HG02588 (cell line): ENCODE measurements at regions not wholly inside any gene's neighbourhood (a gene's known extent, or its start where the extent isn't known, plus 50 kb on each side); places are given as distances from the start of the nearest gene placed in this dataset.
A peak's percentile ranks its signal among the peaks of the same experiment; 100 is the strongest.

ENCODE experiments used
- ATAC-seq: cut with Tn5 transposase; IDR thresholded peaks from one replicate; pipeline ENCODE4 v1.9.1; 2021; ENCODE audit warnings: mild to moderate bottlenecking, moderate library complexity; ENCODE audit not compliant: unreplicated experiment

- ATAC-seq = no peak
These were observed 543.3 kb upstream of the MAP3K7 start for GRCh38 chr6:91130126-91130525.

GRCh38 chr6:91127752-91128151 is 540.9 kb upstream of the MAP3K7 start:
- ATAC-seq = no peak

GRCh38 chr6:91126876-91127275 is 540.0 kb upstream of the MAP3K7 start:
- no peak for ATAC-seq

- no peak for ATAC-seq
These were observed 530.7 kb upstream of the MAP3K7 start for GRCh38 chr6:91117550-91117949.

- no peak for ATAC-seq
These were observed 527.3 kb upstream of the MAP3K7 start for GRCh38 chr6:91114123-91114708.

GRCh38 chr6:91106083-91106482 is 519.2 kb upstream of the MAP3K7 start:
- no peak for ATAC-seq

GRCh38 chr6:91105532-91105931 is 518.7 kb upstream of the MAP3K7 start:
- no peak for ATAC-seq

- ATAC-seq = no peak
These were observed 512.6 kb upstream of the MAP3K7 start for GRCh38 chr6:91099479-91099878.

GRCh38 chr6:91098006-91098405 is 511.1 kb upstream of the MAP3K7 start:
- ATAC-seq = no peak

GRCh38 chr6:91097364-91097763 is 510.5 kb upstream of the MAP3K7 start:
- no peak for ATAC-seq

GRCh38 chr6:91094806-91095475 is 508.1 kb upstream of the MAP3K7 start:
- no peak for ATAC-seq

GRCh38 chr6:91094341-91094740 is 507.5 kb upstream of the MAP3K7 start:
- no peak for ATAC-seq

- ATAC-seq = no peak
These were observed 502.1 kb upstream of the MAP3K7 start for GRCh38 chr6:91088976-91089375.

GRCh38 chr6:91088515-91088914 is 501.6 kb upstream of the MAP3K7 start:
- ATAC-seq = no peak

- ATAC-seq = no peak
These were observed 501.0 kb upstream of the MAP3K7 start for GRCh38 chr6:91087908-91088307.

- no peak for ATAC-seq
These were observed 496.3 kb upstream of the MAP3K7 start for GRCh38 chr6:91083211-91083610.

GRCh38 chr6:91082311-91082832 is 495.5 kb upstream of the MAP3K7 start:
- ATAC-seq = no peak

- peak; percentile 51 for ATAC-seq
These were observed 494.7 kb upstream of the MAP3K7 start for GRCh38 chr6:91081452-91082067.

GRCh38 chr6:91080871-91081270 is 494.0 kb upstream of the MAP3K7 start:
- no peak for ATAC-seq

GRCh38 chr6:91079969-91080368 is 493.1 kb upstream of the MAP3K7 start:
- ATAC-seq = no peak

GRCh38 chr6:91075244-91075976 is 488.5 kb upstream of the MAP3K7 start:
- no peak for ATAC-seq

GRCh38 chr6:91063362-91063761 is 476.5 kb upstream of the MAP3K7 start:
- ATAC-seq = no peak
